ENCODE measurements at regions not wholly inside any gene's neighbourhood (a gene's known extent, or its start where the extent isn't known, plus 50 kb on each side); places are given as distances from the start of the nearest gene placed in this dataset.

- H3K36me3 ChIP-seq, result no peaks in the 10 kb centered on the region
- DNase-seq, result no peak
- H3K27ac ChIP-seq, result no peak overlapping the region
- H3K4me3 ChIP-seq, result no peak overlapping the region
- intact Hi-C loops (cut with DNase I), result no loop called here
- H3K9ac ChIP-seq (ENCODE audit: low read depth in 2 of 2, low read length in 2 of 2), result no peak overlapping the region
- H3K4me1 ChIP-seq, result no peaks in the 10 kb centered on the region
- H3K9me3 ChIP-seq, result no peaks in the 10 kb centered on the region
- no peaks in the 10 kb centered on the region for H3K27me3 ChIP-seq
- TF ChIP-seq, protein P1, sequence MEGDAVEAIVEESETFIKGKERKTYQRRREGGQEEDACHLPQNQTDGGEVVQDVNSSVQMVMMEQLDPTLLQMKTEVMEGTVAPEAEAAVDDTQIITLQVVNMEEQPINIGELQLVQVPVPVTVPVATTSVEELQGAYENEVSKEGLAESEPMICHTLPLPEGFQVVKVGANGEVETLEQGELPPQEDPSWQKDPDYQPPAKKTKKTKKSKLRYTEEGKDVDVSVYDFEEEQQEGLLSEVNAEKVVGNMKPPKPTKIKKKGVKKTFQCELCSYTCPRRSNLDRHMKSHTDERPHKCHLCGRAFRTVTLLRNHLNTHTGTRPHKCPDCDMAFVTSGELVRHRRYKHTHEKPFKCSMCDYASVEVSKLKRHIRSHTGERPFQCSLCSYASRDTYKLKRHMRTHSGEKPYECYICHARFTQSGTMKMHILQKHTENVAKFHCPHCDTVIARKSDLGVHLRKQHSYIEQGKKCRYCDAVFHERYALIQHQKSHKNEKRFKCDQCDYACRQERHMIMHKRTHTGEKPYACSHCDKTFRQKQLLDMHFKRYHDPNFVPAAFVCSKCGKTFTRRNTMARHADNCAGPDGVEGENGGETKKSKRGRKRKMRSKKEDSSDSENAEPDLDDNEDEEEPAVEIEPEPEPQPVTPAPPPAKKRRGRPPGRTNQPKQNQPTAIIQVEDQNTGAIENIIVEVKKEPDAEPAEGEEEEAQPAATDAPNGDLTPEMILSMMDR (IDR thresholded peaks at IDR 0.05), result no peak
Measured at GRCh38 chr9:80701061-80701460, 988.3 kb downstream of the TLE1 start.

GRCh38 chr9:80699511-80699998 lies 989.8 kb downstream of the TLE1 start:
- DNase-seq, result no peak
- H3K9ac ChIP-seq (ENCODE audit: low read depth in 2 of 2, low read length in 2 of 2), result no peak overlapping the region
- no peaks in the 10 kb centered on the region for H3K9me3 ChIP-seq
- intact Hi-C loops (cut with DNase I), result no loop called here
- H3K4me3 ChIP-seq, result no peak overlapping the region
- no peaks in the 10 kb centered on the region for H3K4me1 ChIP-seq
- no peaks in the 10 kb centered on the region for H3K27me3 ChIP-seq
- H3K27ac ChIP-seq, result no peak overlapping the region
- H3K36me3 ChIP-seq, result no peaks in the 10 kb centered on the region
- TF ChIP-seq, protein P1 (IDR thresholded peaks at IDR 0.05), result no peak

- TF ChIP-seq, protein P1 (IDR thresholded peaks at IDR 0.05), result no peak
- no peaks in the 10 kb centered on the region for H3K4me1 ChIP-seq
- no peak overlapping the region for H3K27ac ChIP-seq
- no peaks in the 10 kb centered on the region for H3K9me3 ChIP-seq
- no peak overlapping the region for H3K9ac ChIP-seq (ENCODE audit: low read depth in 2 of 2, low read length in 2 of 2)
- H3K27me3 ChIP-seq, result no peaks in the 10 kb centered on the region
- no peaks in the 10 kb centered on the region for H3K36me3 ChIP-seq
- H3K4me3 ChIP-seq, result no peak overlapping the region
- intact Hi-C loops (cut with DNase I), result no loop called here
- DNase-seq, result no peak
Measured at GRCh38 chr9:80698725-80699410, 990.5 kb downstream of the TLE1 start.

DNA sequence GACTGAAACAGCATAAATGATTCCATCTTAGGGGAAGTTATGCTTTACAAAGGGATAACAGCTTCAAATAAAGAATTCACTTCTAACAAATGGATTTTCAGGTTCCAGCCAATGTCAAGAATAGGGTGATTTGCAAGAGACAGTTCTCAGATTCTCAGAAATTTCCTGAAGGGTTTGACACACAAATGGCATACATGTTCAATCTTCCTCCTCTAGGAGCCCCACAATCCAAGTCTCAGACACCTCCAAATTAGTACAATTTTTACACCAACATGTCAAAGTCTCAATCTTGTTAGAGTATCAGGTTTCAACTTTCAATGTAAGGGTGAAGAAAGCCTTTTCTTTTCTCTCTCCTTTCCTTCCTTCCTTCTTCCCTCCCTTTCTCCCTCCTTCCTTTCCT lies 996.6 kb downstream of the TLE1 start:
- no peaks in the 10 kb centered on the region for H3K27me3 ChIP-seq
- no peaks in the 10 kb centered on the region for H3K36me3 ChIP-seq
- no peak overlapping the region for H3K9ac ChIP-seq (ENCODE audit: low read depth in 2 of 2, low read length in 2 of 2)
- TF ChIP-seq, protein P1 (IDR thresholded peaks at IDR 0.05), result no peak
- H3K4me3 ChIP-seq, result no peak overlapping the region
- no peaks in the 10 kb centered on the region for H3K9me3 ChIP-seq
- H3K27ac ChIP-seq, result no peak overlapping the region
- DNase-seq, result no peak
- intact Hi-C loops (cut with DNase I), result no loop called here
- no peaks in the 10 kb centered on the region for H3K4me1 ChIP-seq

DNA sequence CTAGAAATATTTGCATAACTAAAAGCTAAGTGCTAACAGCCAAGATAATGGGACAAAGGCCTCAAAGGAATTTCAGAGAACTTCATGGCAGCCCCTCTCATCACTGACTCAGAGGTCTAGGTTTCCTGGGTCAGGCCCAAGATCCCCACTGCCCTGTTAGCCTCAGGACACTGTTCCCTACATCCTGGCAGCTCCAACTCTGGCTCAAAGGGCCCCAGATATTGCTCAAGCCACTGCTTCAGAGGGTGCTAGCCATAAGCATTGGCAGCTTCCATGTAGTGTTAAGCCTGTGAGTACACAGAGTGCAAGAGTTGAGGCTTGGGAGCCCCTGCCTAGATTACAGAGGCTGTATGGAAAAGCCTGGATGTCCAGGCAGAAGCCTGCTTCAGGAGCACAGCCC lies 998.1 kb downstream of the TLE1 start:
- Histone ChIP-seq H3K9ac (ENCODE audit: low read depth in 2 of 2, low read length in 2 of 2) (no peak overlapping the region), H3K27me3 (no peaks in the 10 kb centered on the region)
- TF ChIP-seq, protein P1 (IDR thresholded peaks at IDR 0.05), result no peak

More for the DNA sequence above, 998.1 kb downstream of the TLE1 start:
- no peak overlapping the region for H3K27ac ChIP-seq
- intact Hi-C loops (cut with DNase I), result no loop called here
- DNase-seq, result no peak
- no peaks in the 10 kb centered on the region for H3K9me3 ChIP-seq
- no peak overlapping the region for H3K4me3 ChIP-seq
- no peaks in the 10 kb centered on the region for H3K4me1 ChIP-seq
- H3K36me3 ChIP-seq, result no peaks in the 10 kb centered on the region
